ENCODE measurements at regions not wholly inside any gene's neighbourhood (a gene's known extent, or its start where the extent isn't known, plus 50 kb on each side); places are given as distances from the start of the nearest gene placed in this dataset.

GRCh38 chr2:129302561-129303183 lies 676.8 kb upstream of the RAB6C start:
- no peak overlapping the region for H3K27ac ChIP-seq (ENCODE audit: control insufficient read depth, insufficient read depth, low read length)
- dilution Hi-C loops (cut with MboI; ENCODE audit: extremely low pct_ligation_motif_present, low sequenced_read_pairs): no loop called here

GRCh38 chr2:129314120-129314519 lies 665.3 kb upstream of the RAB6C start:
- H3K27me3 ChIP-seq (ENCODE audit: control insufficient read depth, extremely low read depth, insufficient read depth, low read length): no peaks in the 10 kb centered on the region
- H3K9me1 ChIP-seq (ENCODE audit: control insufficient read depth, extremely low read depth, insufficient read depth, low read length): no peaks in the 10 kb centered on the region
- H4K20me1 ChIP-seq (ENCODE audit: control insufficient read depth, extremely low read depth, insufficient read depth, low read length): no peaks in the 10 kb centered on the region
- H3K9ac ChIP-seq (ENCODE audit: control insufficient read depth, extremely low read depth, insufficient read depth, low read length): no peak overlapping the region
- H3K79me2 ChIP-seq (ENCODE audit: control insufficient read depth, insufficient read depth, low read length): no peaks in the 10 kb centered on the region
- FAIRE-seq (no peak), DNase-seq (ENCODE audit: low read depth, low spot score) (no peak)
- no peak overlapping the region for H3K4me3 ChIP-seq (ENCODE audit: control insufficient read depth in 2 of 3, extremely low read depth in 1 of 3, insufficient read depth in 2 of 3, low read depth in 1 of 3, low read length in 3 of 3)
- no peak overlapping the region for H3K27ac ChIP-seq (ENCODE audit: control insufficient read depth, insufficient read depth, low read length)
- no peak overlapping the region for H2AFZ ChIP-seq (ENCODE audit: control insufficient read depth, low read length)
- no peak for TF ChIP-seq CTCF (optimal IDR thresholded peaks at IDR 0.05 in 1 of 3, IDR thresholded peaks at IDR 0.05 in 1 of 3, conservative IDR thresholded peaks at IDR 0.05 in 1 of 3; ENCODE audit: extremely low read depth in 1 of 3, insufficient read depth in 2 of 3, low read length in 3 of 3)
- no peak for TF ChIP-seq EZH2 (IDR thresholded peaks at IDR 0.05; ENCODE audit: low read length)
- H3K36me3 ChIP-seq (ENCODE audit: control insufficient read depth in 2 of 2, extremely low read depth in 1 of 2, insufficient read depth in 2 of 2, low read length in 2 of 2): no peaks in the 10 kb centered on the region
- H3K9me3 ChIP-seq (ENCODE audit: control insufficient read depth, low read depth, low read length): no peaks in the 10 kb centered on the region
- dilution Hi-C loops (cut with MboI; ENCODE audit: extremely low pct_ligation_motif_present, low sequenced_read_pairs): no loop called here
- H3K4me1 ChIP-seq (ENCODE audit: control insufficient read depth, extremely low read depth, insufficient read depth, low read length): no peaks in the 10 kb centered on the region
- H3K4me2 ChIP-seq (ENCODE audit: control insufficient read depth, extremely low read depth, insufficient read depth, low read depth, low read length): no peak overlapping the region

More at GRCh38 chr2:129302561-129303183, 676.8 kb upstream of the RAB6C start:
- no peaks in the 10 kb centered on the region for H3K79me2 ChIP-seq (ENCODE audit: control insufficient read depth, insufficient read depth, low read length)
- H3K27me3 ChIP-seq (ENCODE audit: control insufficient read depth, extremely low read depth, insufficient read depth, low read length): no peaks in the 10 kb centered on the region
- H3K4me1 ChIP-seq (ENCODE audit: control insufficient read depth, extremely low read depth, insufficient read depth, low read length): no peaks in the 10 kb centered on the region
- no peak for FAIRE-seq
- H3K9me3 ChIP-seq (ENCODE audit: control insufficient read depth, low read depth, low read length): no peaks in the 10 kb centered on the region
- TF ChIP-seq CTCF (optimal IDR thresholded peaks at IDR 0.05 in 1 of 3, IDR thresholded peaks at IDR 0.05 in 1 of 3, conservative IDR thresholded peaks at IDR 0.05 in 1 of 3; ENCODE audit: extremely low read depth in 1 of 3, insufficient read depth in 2 of 3, low read length in 3 of 3) (no peak), EZH2 (IDR thresholded peaks at IDR 0.05; ENCODE audit: low read length) (no peak)
- DNase-seq (ENCODE audit: low read depth, low spot score): no peak
- no peak overlapping the region for H3K4me2 ChIP-seq (ENCODE audit: control insufficient read depth, extremely low read depth, insufficient read depth, low read depth, low read length)
- no peak overlapping the region for H2AFZ ChIP-seq (ENCODE audit: control insufficient read depth, low read length)
- no peaks in the 10 kb centered on the region for H3K36me3 ChIP-seq (ENCODE audit: control insufficient read depth in 2 of 2, extremely low read depth in 1 of 2, insufficient read depth in 2 of 2, low read length in 2 of 2)
- H3K9me1 ChIP-seq (ENCODE audit: control insufficient read depth, extremely low read depth, insufficient read depth, low read length): no peaks in the 10 kb centered on the region
- H3K9ac ChIP-seq (ENCODE audit: control insufficient read depth, extremely low read depth, insufficient read depth, low read length): no peak overlapping the region
- H3K4me3 ChIP-seq (ENCODE audit: control insufficient read depth in 2 of 3, extremely low read depth in 1 of 3, insufficient read depth in 2 of 3, low read depth in 1 of 3, low read length in 3 of 3): no peak overlapping the region
- H4K20me1 ChIP-seq (ENCODE audit: control insufficient read depth, extremely low read depth, insufficient read depth, low read length): no peaks in the 10 kb centered on the region
